IMR-90 (cell line): ENCODE measurements at regions not wholly inside any gene's neighbourhood (a gene's known extent, or its start where the extent isn't known, plus 50 kb on each side); places are given as distances from the start of the nearest gene placed in this dataset.

Source experiments
- ATAC-seq: fragments of 200-7000 bp; cut with Tn5 transposase; 2 replicates; pipeline ENCODE4 v1.9.1; 2020; ENCODE audit warnings: low read depth, mild to moderate bottlenecking, moderate library complexity
- BruUV-seq: library from RNA; stranded (reverse); fragments of 400-500 nt; replicated peaks from 2 replicates; lab custom pipeline; 2021; lab: Mats Ljungman, UMichigan
- CTCF ChIA-PET: fragments of 300-600 bp; formaldehyde crosslinking; extraction: SDS; loops from one replicate; lab custom pipeline; 2021; ENCODE audit warnings: antibody characterized with exemption; lab: Yijun Ruan, JAX
- POLR2A ChIA-PET: fragments of 300-600 bp; sonication (Branson Sonifier 250); formaldehyde crosslinking; loops from one replicate; lab custom pipeline; 2022; ENCODE audit warnings: antibody characterized with exemption; ENCODE audit not compliant: unreplicated experiment; lab: Charles Lee
- DNase-seq: peaks from one replicate; pipeline ENCODE4 v3.0.0; 2013
- H2AFZ ChIP-seq: replicated peaks from 2 replicates; pipeline ENCODE3; 2013; ENCODE audit warnings: low read length, mild to moderate bottlenecking; ENCODE audit not compliant: poor library complexity
- H2AK5ac ChIP-seq: 2 replicates; pipeline ENCODE4 v1.6.1; 2013; ENCODE audit warnings: low read depth, low read length, inconsistent platforms
- H2AK9ac ChIP-seq: replicated peaks from 2 replicates; pipeline ENCODE3; 2013; ENCODE audit warnings: mild to moderate bottlenecking, low read depth, low read length, moderate library complexity; ENCODE audit not compliant: poor library complexity
- H2BK120ac ChIP-seq: 2 replicates; pipeline ENCODE4 v1.6.1; 2013; ENCODE audit warnings: low read depth, low read length, inconsistent platforms
- H2BK15ac ChIP-seq: 3 replicates; pipeline ENCODE4 v1.6.1; 2013; ENCODE audit warnings: low read depth, low read length, inconsistent platforms
- H2BK20ac ChIP-seq: 2 replicates; pipeline ENCODE4 v1.6.1; 2013; ENCODE audit warnings: low read depth, mild to moderate bottlenecking, inconsistent platforms, low read length, moderate library complexity
- H2BK5ac ChIP-seq: 2 replicates; pipeline ENCODE4 v1.6.1; 2013; ENCODE audit warnings: mild to moderate bottlenecking, low read depth, low read length, inconsistent platforms; ENCODE audit not compliant: poor library complexity, severe bottlenecking
- H3K14ac ChIP-seq: replicated peaks from 2 replicates; pipeline ENCODE4 v1.6.1; 2013; ENCODE audit warnings: low read depth, low read length, inconsistent platforms
- H3K18ac ChIP-seq: 2 replicates; pipeline ENCODE4 v1.6.1; 2013; ENCODE audit warnings: low read depth, low read length, control low read depth
- H3K23ac ChIP-seq: 2 replicates; pipeline ENCODE4 v1.6.1; 2013; ENCODE audit warnings: low read depth, low read length, inconsistent platforms
- H3K27ac ChIP-seq: 2 replicates; pipeline ENCODE4 v1.5.1; 2013; ENCODE audit warnings: mild to moderate bottlenecking, control low read depth, low read length; ENCODE audit not compliant: insufficient read depth
- H3K27me3 ChIP-seq: 2 replicates; pipeline ENCODE4 v1.6.1; 2013; ENCODE audit warnings: low read length; ENCODE audit not compliant: control insufficient read depth, insufficient read depth
- H3K36me3 ChIP-seq: 2 replicates; pipeline ENCODE4 v1.6.1; 2013; ENCODE audit warnings: low read length, mixed read lengths; ENCODE audit not compliant: control insufficient read depth, insufficient read depth
- H3K4ac ChIP-seq: 2 replicates; pipeline ENCODE4 v1.6.1; 2013; ENCODE audit warnings: low read depth, low read length, inconsistent platforms
- H3K4me1 ChIP-seq: 2 replicates; pipeline ENCODE4 v1.6.1; 2013; ENCODE audit warnings: low read length, mixed read lengths; ENCODE audit not compliant: control insufficient read depth, insufficient read depth
- H3K4me2 ChIP-seq: 2 replicates; pipeline ENCODE4 v1.6.1; 2013; ENCODE audit warnings: low read depth, mild to moderate bottlenecking, control low read depth, low read length, moderate library complexity
- H3K4me3 ChIP-seq: 2 replicates; pipeline ENCODE4 v1.5.1; 2013; ENCODE audit warnings: low read depth, mild to moderate bottlenecking, control low read depth, low read length, moderate library complexity; ENCODE audit not compliant: insufficient read depth
- H3K56ac ChIP-seq: 2 replicates; pipeline ENCODE4 v1.6.1; 2013; ENCODE audit warnings: low read length, inconsistent platforms; ENCODE audit not compliant: insufficient read depth; ENCODE audit errors: extremely low read depth
- H3K79me1 ChIP-seq, 2 experiments: 2 replicates each; pipeline ENCODE4 v1.6.1; 2013; ENCODE audit warnings: low read length in 2 of 2, inconsistent platforms in 1 of 2, low read depth in 1 of 2
- H3K9ac ChIP-seq: 2 replicates; pipeline ENCODE4 v1.6.1; 2013; ENCODE audit warnings: low read depth, low read length, control low read depth
- H3K9me1 ChIP-seq: 2 replicates; pipeline ENCODE4 v1.6.1; 2013; ENCODE audit warnings: low read length, inconsistent platforms; ENCODE audit not compliant: insufficient read depth
- H3K9me3 ChIP-seq: 2 replicates; pipeline ENCODE4 v1.6.1; 2013; ENCODE audit warnings: low read length; ENCODE audit not compliant: control insufficient read depth, insufficient read depth
- H4K20me1 ChIP-seq: 2 replicates; pipeline ENCODE4 v1.6.1; 2013; ENCODE audit warnings: low read length, inconsistent platforms; ENCODE audit not compliant: insufficient read depth
- H4K5ac ChIP-seq: 2 replicates; pipeline ENCODE4 v1.6.1; 2013; ENCODE audit warnings: mild to moderate bottlenecking, low read depth, low read length, control low read depth
- H4K8ac ChIP-seq, 2 experiments: 2 replicates each; pipeline ENCODE4 v1.6.1; 2013; ENCODE audit warnings: low read depth in 2 of 2, low read length in 2 of 2, control low read depth in 1 of 2, inconsistent platforms in 1 of 2
- H4K91ac ChIP-seq: 2 replicates; pipeline ENCODE4 v1.6.1; 2013; ENCODE audit warnings: low read depth, low read length, inconsistent platforms; ENCODE audit not compliant: insufficient read depth
- CHD1 ChIP-seq: IDR thresholded peaks from 2 replicates; pipeline ENCODE4 v1.6.1; 2012; ENCODE audit warnings: low read depth, low read length, improper control_type of control experiment
- MAZ ChIP-seq: IDR thresholded peaks from 2 replicates; pipeline ENCODE4 v1.6.1; 2012; ENCODE audit warnings: low read depth, mild to moderate bottlenecking, low read length, improper control_type of control experiment, moderate library complexity, borderline replicate concordance
- MXI1 ChIP-seq: IDR thresholded peaks from 2 replicates; pipeline ENCODE4 v1.6.1; 2012; ENCODE audit warnings: low read depth, mild to moderate bottlenecking, low read length, moderate library complexity, borderline replicate concordance
- NFE2L2 ChIP-seq: fragments of 150-350 bp; IDR thresholded peaks from 2 replicates; pipeline ENCODE4 v1.6.1; 2016; ENCODE audit warnings: low read depth, mild to moderate bottlenecking, low read length
- POLR2A ChIP-seq: IDR thresholded peaks from 2 replicates; pipeline ENCODE4 v1.6.1; 2012; ENCODE audit warnings: mild to moderate bottlenecking, low read depth, low read length
- SMC3 ChIP-seq: fragments of 150-350 bp; IDR thresholded peaks from 2 replicates; pipeline ENCODE4 v1.6.1; 2016; ENCODE audit warnings: low read depth, mild to moderate bottlenecking, antibody characterized with exemption, low read length, moderate library complexity
- WGBS, 2 experiments: methylation state at CpG; one replicate each; pipeline versions ENCODE4 v1.1.5 to v1.1.7; 2013; ENCODE audit warnings: missing lambda C conversion rate in 2 of 2; ENCODE audit not compliant: insufficient read length in 1 of 2; ENCODE audit errors: extremely low coverage in 2 of 2; 5-methylcytosine and 5-hydroxymethylcytosine counted together
- dilution Hi-C: fragments of 300-500 bp; cut with HindIII; formaldehyde crosslinking; loops from one replicate; pipeline ENCODE4 v1.14.3; 2018; ENCODE audit warnings: low sequenced_read_pairs; ENCODE audit not compliant: unreplicated experiment
- in situ Hi-C: fragments of 300-500 bp; cut with MboI; formaldehyde crosslinking; loops from 3 replicates; pipeline ENCODE4 v1.14.3; 2019; ENCODE audit warnings: low sequenced_read_pairs, inconsistent platforms, mixed read lengths
- intact Hi-C: fragments of 100-400 bp; cut with micrococcal nuclease; formaldehyde crosslinking; loops from 2 replicates; pipeline ENCODE4 v1.10.0; 2022
- TF ChIP-seq, protein P1 (sequence below): conservative IDR thresholded peaks from 2 replicates; pipeline ENCODE4 v1.5.1; 2012; ENCODE audit warnings: mild to moderate bottlenecking, low read depth, low read length, improper control_type of control experiment

DNA sequence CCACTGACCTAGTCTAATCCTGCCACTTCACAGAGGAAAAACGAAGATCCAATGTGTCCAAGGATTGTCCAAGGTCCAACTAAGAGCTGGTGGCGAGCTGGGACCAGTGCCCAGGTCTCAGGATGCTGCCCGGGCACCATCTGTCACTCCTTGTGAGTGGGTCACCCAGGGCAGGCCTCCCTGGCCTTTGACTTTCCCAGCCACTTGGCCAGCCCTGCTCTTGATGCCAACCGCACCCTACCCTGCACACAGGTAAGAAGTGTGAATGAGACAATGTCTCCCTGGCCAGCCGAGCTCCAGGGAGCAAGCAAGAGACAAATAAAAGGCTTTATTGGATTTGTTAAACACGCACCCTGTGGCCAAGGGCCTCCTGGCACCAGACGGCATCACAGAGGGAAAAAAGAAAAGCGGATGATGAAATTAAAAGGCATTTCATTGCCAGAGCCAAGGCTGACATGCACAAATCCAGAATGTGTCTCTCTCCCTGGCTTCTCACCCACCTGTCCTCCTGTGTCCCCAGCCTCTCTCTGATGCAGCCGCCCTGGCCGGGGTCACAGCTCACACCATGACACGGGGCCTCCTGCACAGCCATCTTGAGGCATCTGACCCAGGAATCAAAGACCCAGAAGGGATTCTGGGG, 72.8 kb downstream of the CAMK2N1 start:
- Histone ChIP-seq H3K9ac (no peak overlapping the region), H3K14ac (no peak overlapping the region), H3K18ac (no peak overlapping the region), H2BK5ac (no peak overlapping the region), H2AFZ (no peak overlapping the region), H3K56ac (no peak overlapping the region), H3K4me2 (no peak overlapping the region), H3K27ac (no peak overlapping the region), H2BK20ac (peak overlapping the region; percentile 21; the same call in 1 of the 2 replicates), H3K4me1 (peaks cover 9% of the 10 kb centered on the region), H3K9me3 (no peaks in the 10 kb centered on the region), H2BK15ac (0 out of 3 replicates have a peak overlapping the region, but pooled peaks have one; percentile 25), H3K36me3 (no peaks in the 10 kb centered on the region), H3K23ac (no peak overlapping the region), H4K5ac (no peak overlapping the region), H2AK9ac (no peak overlapping the region), H3K79me1 (no peaks in the 10 kb centered on the region), H4K8ac (no peak overlapping the region), H3K4me3 (no peak overlapping the region), H2BK120ac (no peak overlapping the region; the same call in 1 of the 2 replicates), H4K20me1 (no peaks in the 10 kb centered on the region), H3K27me3 (no peaks in the 10 kb centered on the region), H2AK5ac (peak overlapping the region; percentile 43), H4K91ac (no peak overlapping the region), H3K9me1 (0 out of 2 replicates have a peak, but pooled peaks cover 5% of the 10 kb centered on the region), H3K4ac (no peak overlapping the region)
- intact Hi-C loops: no loop called here
- TF ChIP-seq CHD1 (no peak), SMC3 (no peak), MAZ (no peak), NFE2L2 (no peak), POLR2A (no peak), MXI1 (no peak)
- TF ChIP-seq, protein P1, sequence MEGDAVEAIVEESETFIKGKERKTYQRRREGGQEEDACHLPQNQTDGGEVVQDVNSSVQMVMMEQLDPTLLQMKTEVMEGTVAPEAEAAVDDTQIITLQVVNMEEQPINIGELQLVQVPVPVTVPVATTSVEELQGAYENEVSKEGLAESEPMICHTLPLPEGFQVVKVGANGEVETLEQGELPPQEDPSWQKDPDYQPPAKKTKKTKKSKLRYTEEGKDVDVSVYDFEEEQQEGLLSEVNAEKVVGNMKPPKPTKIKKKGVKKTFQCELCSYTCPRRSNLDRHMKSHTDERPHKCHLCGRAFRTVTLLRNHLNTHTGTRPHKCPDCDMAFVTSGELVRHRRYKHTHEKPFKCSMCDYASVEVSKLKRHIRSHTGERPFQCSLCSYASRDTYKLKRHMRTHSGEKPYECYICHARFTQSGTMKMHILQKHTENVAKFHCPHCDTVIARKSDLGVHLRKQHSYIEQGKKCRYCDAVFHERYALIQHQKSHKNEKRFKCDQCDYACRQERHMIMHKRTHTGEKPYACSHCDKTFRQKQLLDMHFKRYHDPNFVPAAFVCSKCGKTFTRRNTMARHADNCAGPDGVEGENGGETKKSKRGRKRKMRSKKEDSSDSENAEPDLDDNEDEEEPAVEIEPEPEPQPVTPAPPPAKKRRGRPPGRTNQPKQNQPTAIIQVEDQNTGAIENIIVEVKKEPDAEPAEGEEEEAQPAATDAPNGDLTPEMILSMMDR: no peak
- ATAC-seq (no peak), DNase-seq (no peak)
- no TSS peak for BruUV-seq
- POLR2A ChIA-PET: no interaction called here
- dilution Hi-C loops: no loop called here
- in situ Hi-C loops: no loop called here
- CTCF ChIA-PET: interaction anchor here (0.8 kb wide), 1 partner anchor 201 kb away, joined by 3 read pairs; no protein-coding TSS in a partner anchor
- 90% methylated on average over 4 of the region's 11 CpGs; no CpG with 5 or more reads in 1 of the 2 experiments for WGBS, 2 experiments
